Effector CD8-positive, alpha-beta T cell (primary cell): ENCODE measurements at regions not wholly inside any gene's neighbourhood (a gene's known extent, or its start where the extent isn't known, plus 50 kb on each side); places are given as distances from the start of the nearest gene placed in this dataset.
A peak's percentile ranks its signal among the peaks of the same experiment; 100 is the strongest.

Experiments used
- DNase-seq: peaks from one replicate; lab custom pipeline; 2025; lab: John Stamatoyannopoulos, UW

DNA sequence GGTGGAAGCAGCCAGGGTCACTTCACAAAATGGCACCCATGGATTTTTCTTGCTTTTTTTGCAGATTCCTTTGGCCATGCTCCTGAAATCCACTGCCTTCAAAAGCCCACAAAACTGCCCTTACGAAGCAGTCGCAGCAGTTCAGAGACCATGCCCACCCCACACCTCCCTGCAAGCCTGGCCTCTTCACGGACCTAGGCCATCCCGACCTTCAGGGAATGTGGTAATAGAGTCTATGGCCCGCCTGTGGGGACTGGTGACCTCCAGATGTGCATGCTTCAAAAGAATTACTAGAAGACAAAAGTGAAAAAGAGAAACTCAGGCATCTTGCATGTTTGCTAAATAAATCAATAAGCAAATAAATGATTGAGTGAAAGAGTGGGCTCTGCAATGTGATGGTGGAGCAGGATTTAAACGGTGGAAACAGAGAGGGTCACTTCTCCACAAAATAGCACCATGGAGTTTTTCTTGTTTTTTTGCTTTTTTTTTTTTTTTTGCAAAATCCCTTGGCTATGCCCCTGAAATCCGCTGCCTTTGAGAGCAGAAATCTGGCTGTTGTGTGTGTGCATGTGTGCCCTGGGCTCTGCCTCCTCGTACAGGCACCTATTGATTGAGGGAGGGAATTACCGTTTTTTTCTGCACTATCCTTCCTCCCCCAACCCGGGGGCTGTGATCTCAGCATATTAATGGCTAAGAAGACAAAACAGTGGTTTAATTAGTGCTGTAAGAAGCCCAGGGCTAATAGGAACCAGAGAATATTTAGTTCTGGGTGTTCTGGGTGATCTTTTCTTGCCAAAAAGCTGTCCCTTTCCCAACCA is 107.4 kb downstream of the PXDC1 start:
- no peak for DNase-seq

GRCh38 chr6:3640868-3641267 is 110.6 kb downstream of the PXDC1 start:
- DNase-seq: no peak

- DNase-seq: no peak
Observed at GRCh38 chr6:3638662-3639061, 112.9 kb downstream of the PXDC1 start.

DNA sequence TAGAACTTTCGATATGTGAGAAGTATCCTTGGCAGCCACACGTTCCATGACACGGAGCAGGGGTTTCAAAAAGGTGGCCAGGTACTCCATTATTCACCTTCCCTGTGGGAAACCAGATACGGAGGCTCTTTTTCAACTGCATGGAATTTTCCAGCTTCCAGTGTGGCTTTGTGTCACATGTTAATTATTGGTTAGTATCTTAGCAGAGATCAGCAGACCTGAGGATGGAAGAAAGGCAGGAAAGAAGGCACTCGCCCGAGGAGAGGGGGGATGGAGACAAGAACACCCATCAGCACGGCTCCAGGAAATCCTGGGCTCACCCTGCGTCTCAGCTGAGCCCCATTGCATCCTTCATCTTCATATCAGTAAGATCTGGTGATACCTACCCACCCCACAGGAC is 115.5 kb downstream of the PXDC1 start:
- no peak for DNase-seq

- no peak for DNase-seq
Observed at GRCh38 chr6:3635482-3635881, 116.0 kb downstream of the PXDC1 start.

- DNase-seq: no peak
Observed at GRCh38 chr6:3634280-3634816, 117.2 kb downstream of the PXDC1 start.

- DNase-seq: no peak
Observed at GRCh38 chr6:3633711-3634110, 117.8 kb downstream of the PXDC1 start.

DNA sequence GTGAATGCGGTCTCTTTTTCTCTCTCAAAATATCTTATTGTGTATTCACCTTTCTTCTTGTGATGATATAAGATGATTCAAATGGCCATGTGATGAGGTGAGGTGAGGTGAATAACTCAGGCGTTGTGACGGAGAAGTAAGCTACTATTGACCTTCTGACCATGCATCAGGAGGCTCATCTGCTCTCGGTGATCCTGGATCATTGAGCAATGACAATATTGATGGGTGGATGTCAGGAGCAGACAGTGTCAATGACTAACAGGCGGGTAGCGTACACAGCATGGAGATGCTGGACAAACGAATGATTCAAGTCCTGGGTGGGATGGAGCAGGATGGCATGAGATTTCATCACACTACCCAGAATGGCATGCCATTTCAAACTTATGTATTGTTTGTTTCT is 119.6 kb downstream of the PXDC1 start:
- DNase-seq: no peak

- no peak for DNase-seq
Observed at GRCh38 chr6:3631186-3631585, 120.3 kb downstream of the PXDC1 start.

GRCh38 chr6:3630258-3630835 is 121.2 kb downstream of the PXDC1 start:
- DNase-seq: no peak

- peak; percentile 1 for DNase-seq
Observed at GRCh38 chr6:3627956-3628835, 123.3 kb downstream of the PXDC1 start.

DNA sequence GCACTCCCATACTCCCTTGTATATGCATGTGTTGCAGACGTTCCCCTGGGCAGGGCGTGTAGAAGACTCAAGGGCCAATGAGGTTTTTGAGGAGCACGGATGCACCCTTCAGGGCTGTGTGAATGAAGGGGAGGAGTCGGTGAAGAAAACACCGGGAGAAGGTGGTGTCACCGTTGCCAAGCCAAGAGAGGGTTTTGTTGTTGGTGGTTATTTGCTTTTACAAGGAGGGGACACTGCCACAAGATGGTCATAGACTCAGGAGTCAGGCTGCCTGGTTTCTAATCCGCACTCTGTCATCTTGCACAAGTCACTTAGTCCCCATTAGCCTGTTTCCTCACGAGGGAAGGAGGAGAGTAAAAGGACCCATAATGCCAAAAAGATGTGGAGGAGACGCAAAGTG is 124.0 kb downstream of the PXDC1 start:
- DNase-seq: no peak

DNA sequence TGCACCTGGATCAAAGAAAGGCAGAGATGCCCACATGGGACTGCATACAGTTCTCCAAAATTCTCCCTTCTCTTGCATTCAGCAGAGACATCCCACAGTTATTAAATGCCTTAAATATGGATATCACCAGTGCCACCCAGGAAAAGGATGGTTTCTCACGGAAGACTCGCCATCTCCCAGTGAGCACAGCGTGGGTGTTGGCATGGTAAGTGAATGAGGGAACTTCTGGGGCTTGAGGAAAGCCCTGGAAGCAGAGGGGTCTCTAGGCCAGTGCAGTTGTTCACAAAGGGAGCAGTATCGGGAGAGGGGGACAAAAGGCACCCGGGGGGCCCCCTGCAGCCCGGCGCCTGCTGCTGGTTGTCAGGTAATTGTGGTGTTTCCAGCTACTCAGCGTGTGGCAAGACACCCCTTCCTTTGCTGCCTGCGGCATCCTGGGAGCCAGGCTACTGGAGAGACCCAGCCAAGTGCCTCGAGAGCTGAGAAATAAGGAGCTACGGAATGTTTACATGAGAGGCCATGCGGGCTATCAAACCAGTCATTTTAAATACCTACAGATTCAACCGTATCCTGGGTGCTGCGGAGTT is 125.4 kb downstream of the PXDC1 start:
- DNase-seq: no peak

DNA sequence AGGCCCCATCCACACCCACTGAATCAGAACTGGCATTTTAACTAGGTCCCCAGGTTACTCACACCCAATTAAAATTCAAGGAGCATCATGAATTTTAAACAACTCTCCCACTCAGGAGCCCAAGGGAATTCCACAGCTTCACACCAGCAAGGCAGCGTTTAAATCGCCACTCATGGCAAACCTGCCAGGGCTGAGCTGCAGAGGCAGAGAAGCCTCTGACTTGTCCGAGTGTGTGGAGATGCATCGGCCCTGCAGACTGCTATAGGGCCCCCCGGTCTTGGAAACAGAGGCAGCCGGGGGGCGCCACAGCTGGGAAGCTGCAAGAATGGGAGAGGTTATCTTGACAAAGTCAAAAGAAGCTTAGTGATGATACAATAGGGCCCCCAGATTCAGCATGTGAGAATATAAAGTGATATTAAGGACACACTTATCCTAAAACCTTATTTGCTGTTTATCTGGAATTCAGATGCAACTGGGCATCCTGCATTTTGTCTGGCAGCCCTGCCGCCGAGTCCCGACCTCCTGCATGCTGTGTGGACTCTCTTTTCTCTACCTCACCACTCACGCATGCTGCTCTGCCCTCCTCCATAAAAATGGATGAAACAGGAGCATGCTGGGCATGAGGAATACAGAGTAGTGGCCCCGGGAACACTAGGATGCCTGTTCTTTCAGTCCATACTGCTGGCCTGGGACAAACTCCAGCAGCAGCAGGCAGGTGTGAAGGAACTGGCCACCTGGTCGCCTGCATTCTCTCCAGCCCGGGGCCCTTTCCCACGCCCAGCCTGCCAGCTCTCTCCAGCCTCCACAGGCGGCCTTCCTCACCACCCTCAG is 126.1 kb downstream of the PXDC1 start:
- no peak for DNase-seq

DNA sequence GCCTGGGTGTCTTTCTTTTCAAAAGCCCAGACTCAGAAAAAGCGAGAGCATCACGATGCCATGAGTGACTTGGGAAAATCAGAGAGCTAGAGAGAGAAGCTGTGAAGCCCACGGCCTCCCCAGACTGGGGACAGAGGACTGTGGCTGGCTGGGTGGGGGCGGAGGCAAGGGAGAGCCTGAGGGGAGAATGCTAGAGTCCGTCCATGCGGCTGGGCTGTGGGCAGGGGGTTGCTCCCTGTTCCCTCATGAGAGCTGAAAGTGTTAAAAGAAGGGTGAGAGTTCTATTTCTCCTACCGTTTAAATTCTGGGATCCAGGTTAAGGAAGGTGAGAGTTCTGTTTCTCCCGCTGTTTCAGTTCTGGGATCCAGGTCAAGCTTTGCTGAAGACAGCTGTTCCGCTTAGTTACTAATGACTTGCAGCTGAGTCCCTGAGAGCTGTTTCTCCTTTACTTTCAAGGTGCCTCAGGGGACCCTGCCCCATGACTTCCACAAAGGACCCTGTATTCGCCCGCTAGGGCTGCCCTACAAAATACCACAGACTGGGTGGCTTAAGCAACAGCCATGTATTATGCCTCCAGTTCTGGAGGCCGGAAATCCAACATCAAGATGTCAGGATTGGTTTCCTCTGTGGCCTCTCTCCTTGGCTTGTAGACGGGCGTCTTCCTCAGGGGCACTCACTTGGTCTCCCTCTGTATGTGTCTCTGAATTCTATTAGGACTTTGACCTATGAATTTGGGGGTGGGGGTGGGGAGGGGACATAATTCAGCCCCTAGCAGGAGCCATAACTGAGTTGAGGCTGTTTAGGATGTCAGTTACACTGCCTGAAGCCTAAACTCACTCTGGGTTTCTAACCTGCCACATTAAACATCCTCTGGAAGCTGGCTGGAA is 127.0 kb downstream of the PXDC1 start:
- DNase-seq: no peak

GRCh38 chr6:3623451-3624249 is 127.9 kb downstream of the PXDC1 start:
- DNase-seq: peak; percentile 6

- DNase-seq: no peak
Observed at GRCh38 chr6:3621411-3621810, 130.1 kb downstream of the PXDC1 start.

- DNase-seq: no peak
Observed at GRCh38 chr6:3620937-3621336, 130.6 kb downstream of the PXDC1 start.

- DNase-seq: no peak
Observed at GRCh38 chr6:3620389-3620788, 131.1 kb downstream of the PXDC1 start.
